ENCODE measurements at regions not wholly inside any gene's neighbourhood (a gene's known extent, or its start where the extent isn't known, plus 50 kb on each side); places are given as distances from the start of the nearest gene placed in this dataset.

DNA sequence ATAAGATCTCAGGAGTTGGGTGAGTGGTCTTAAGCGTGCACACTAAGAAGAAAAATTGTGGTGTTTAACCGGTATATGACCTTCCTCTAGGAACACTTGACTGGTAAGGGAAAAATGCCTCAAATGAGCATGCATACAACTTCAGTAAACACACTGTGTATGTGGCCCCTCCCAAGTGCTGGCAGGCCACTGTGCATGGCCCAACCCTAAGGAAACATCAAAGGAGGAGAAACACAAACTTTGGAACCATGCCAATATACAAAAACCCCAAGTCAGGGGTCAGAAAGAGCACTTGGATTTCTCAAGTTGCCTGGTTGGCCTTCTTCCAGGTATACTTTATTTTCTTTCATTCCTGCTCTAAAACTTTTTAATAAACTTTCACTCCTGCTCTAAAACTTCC, 308.9 kb upstream of the LRRTM4 start:
- no peak for TF ChIP-seq EZH2 (IDR thresholded peaks at IDR 0.05; ENCODE audit: low read depth)
- TF ChIP-seq CTCF (conservative IDR thresholded peaks at IDR 0.05) = no peak

All from PC-9 (cell line).